Renal pelvis (tissue), 1 donor: ENCODE measurements at regions not wholly inside any gene's neighbourhood (a gene's known extent, or its start where the extent isn't known, plus 50 kb on each side); places are given as distances from the start of the nearest gene placed in this dataset.

Source experiments
- DNase-seq: peaks from one replicate; pipeline ENCODE4 v3.0.0-alpha.2; 2013

DNA sequence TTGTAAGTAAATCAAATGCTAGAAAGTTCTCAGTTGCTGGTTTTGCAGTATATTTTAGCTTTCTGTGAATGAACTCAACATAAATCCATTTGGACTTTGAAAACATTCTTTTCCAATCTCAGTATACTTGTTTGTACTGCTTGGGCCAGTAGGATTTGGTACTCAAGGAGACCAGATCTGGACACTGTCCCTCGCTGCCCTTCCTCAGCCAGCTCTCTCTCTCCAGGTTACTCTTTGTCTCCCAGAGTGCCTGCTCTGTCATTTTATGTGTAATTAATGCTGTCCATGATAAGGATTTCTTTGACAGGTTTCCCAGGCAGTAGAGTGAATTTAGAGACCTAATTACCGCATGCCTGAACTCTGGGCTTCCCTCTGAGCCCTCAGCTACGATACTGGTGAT lies 344.6 kb upstream of the SGCD start:
- no peak for DNase-seq

- DNase-seq, result no peak
Measured at GRCh38 chr5:155983954-155984353, 343.0 kb upstream of the SGCD start.

DNA sequence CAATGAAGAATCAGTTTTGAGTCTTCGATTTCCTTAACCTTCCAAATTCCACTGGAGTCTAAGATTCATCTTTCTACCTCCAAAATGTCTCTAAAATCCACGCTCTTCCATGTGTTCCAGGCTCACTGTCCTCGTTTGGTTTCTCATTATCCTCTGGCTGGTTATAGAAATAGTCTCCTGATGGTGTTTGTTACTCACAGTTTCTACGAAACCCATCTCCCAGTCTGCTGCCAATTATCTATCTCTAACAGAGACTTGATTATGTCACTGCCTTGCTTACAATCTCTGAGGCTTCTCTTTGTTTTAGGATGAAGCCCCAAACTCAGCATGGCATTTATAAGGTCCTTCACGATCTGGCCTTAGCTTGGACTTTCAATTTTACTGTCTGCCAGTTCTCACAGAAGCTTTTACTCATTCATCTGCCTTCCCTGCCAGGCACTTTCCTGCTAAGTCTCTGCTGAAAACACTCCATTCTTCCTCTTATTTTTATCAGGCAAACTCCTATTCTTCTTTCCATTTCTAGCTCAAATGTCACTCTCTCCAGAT lies 339.6 kb upstream of the SGCD start:
- no peak for DNase-seq

DNA sequence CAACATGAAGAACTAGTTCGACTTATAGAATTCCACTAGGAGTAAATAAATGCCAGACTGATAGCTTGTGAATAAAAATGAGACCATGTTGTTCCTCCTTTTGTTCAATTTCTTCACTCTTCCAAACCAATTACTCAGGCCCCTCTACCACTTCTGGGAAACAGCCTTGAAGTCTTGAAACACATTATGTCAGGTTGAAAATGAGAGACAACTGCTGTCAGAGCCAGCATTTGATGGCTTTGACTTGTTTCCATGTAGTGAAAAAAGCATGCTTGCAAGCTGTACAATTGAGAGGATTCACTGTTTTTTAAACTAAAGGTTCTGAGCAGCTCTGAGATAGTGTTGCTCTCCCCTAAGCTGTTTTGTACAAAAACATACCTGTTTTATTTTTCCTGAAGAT lies 337.1 kb upstream of the SGCD start:
- DNase-seq, result no peak

DNA sequence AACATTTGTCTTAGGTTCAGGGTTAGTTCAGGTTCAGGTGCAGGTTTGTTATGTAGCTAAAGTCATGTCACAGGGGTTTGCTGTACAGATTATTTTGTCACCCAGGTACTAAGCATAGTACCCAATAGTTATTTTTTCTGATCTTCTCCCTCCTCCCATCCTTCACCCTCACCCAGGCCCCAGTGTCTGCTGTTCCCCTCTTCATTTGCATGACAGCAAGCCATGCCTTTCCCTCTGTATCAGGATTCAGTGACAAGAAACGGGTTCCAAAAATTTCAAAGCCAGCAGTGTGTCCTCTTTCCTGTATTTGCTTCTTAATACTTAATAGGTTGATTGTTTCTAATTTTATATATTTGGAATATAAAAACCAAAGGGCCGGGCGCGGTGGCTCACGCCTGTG lies 330.8 kb upstream of the SGCD start:
- DNase-seq, result no peak

GRCh38 chr5:155998257-155998656 lies 328.7 kb upstream of the SGCD start:
- no peak for DNase-seq

GRCh38 chr5:156000115-156000514 lies 326.8 kb upstream of the SGCD start:
- DNase-seq, result no peak

DNA sequence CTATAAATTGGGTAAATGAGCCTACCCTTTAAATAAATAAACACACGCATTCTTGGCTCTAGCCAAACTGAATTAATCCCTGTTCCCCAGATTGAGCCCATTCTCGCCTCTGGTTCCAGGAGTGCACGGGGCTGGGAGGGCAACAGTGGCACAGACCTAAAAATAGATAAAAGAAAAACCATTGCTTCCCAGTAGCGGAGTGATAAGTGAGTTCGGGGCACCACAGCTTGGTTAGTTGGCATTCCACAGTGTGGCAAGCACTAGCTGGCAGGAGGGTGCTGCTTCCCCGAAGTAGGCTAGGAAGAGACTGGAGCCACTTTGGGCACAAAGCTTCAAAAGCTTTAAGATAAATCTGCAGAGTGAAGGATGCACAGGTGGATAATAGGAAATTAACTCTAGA lies 322.2 kb upstream of the SGCD start:
- DNase-seq, result no peak

- no peak for DNase-seq
Measured at GRCh38 chr5:156006026-156006647, 320.8 kb upstream of the SGCD start.

DNA sequence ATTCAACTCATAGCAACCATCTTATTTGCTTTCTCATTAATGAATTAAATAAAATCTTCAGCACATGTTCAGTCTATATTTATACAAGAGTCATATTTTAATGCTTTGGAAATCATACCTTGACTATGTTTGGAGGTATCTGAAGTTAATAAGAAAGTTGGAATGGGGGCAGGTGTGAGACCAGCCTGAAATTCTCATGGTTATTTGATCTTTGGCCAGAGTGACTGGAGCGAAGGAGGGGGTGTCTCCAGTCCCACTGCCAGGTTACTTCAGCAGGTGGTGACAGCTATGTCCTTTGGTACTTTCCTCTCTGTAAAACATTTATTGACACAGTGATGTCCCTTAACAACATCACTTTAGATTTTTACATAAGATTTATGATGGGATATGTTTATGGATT lies 318.1 kb upstream of the SGCD start:
- DNase-seq, result no peak

DNA sequence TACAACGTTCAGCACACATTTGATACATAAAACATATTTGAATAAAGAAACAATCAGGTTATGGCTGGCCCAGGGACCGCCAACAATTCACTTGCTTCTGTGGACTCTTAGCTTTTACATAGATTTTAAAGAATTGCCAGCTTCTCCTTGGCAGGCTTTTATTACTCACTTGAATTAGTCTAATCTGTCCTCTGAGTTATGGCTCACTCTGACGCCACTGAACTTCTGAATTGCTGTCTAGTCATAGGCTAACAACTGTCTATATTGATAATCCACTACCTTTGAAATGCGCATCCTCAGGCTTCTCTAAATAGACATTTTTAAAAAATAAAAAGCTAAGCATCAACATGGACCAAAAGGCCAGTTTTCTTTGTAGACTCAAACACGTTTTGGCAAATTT lies 317.4 kb upstream of the SGCD start:
- DNase-seq, result no peak

- DNase-seq, result no peak
Measured at GRCh38 chr5:156015137-156015536, 311.8 kb upstream of the SGCD start.

- DNase-seq, result no peak
Measured at GRCh38 chr5:156019130-156019529, 307.8 kb upstream of the SGCD start.

DNA sequence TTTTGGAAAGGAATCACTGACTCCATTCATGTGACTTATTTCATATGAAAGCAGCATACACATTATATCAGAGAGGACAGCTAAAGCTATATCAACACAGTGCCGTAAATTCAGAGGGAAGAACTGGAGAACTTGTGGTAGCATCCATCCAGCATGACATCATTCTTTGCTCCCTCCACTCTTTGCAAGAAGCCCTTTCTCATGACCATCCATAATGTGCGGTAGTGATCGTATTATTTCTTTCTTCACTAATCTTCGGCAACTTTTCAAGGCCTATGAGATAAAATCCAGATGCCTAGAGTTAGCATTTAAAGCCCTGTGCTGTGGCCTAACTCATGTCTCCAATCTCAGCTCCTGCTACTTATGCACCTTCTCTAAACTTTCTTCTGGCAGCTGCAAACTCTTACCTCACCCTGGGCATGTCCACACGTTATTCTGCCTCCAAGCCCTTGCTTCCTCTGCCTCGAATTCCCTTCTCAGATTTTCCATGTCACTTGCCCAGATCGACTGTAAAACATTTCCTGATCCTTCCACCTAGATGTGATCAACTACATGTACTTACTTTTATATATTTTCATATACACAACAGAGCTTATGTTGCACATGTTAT lies 307.3 kb upstream of the SGCD start:
- no peak for DNase-seq

- DNase-seq, result no peak
Measured at GRCh38 chr5:156020647-156021046, 306.3 kb upstream of the SGCD start.

DNA sequence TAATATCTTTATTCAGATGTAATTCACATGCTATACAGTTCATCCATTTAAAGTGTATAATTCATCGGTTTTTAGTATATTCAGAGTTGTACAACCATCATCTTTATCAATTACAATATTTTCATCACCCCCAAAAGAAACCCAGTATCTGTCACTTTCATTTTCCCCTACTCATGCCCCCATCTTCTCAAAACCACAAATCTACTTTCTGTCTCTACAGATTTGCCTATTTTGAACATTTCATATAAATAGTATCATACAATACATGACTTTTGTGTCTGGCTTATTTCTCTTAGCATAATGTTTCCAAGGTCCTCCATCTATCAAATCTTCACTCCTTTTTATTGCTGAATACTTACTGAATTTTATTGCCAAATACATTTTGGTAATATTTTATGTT lies 305.1 kb upstream of the SGCD start:
- no peak for DNase-seq

DNA sequence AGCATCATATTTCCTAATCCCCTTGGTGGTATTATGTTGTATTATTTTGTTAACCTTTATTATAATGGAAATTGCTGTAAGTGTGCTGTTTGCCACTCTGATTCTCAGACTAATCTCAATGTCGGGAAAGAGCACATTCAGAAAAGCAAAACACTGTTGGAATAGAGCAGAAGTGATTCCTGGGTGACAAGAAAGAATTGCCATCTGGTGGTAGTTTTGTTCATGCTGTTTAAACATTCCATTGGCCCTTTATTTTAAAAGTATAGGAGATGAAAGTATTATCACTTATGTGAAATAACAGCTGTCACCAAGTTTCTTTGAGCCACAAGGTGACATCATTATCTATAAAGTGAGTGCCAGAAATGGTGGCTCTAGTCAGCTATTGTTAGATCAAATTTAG lies 301.3 kb upstream of the SGCD start:
- DNase-seq, result no peak

- DNase-seq, result no peak
Measured at GRCh38 chr5:156031181-156031580, 295.8 kb upstream of the SGCD start.

DNA sequence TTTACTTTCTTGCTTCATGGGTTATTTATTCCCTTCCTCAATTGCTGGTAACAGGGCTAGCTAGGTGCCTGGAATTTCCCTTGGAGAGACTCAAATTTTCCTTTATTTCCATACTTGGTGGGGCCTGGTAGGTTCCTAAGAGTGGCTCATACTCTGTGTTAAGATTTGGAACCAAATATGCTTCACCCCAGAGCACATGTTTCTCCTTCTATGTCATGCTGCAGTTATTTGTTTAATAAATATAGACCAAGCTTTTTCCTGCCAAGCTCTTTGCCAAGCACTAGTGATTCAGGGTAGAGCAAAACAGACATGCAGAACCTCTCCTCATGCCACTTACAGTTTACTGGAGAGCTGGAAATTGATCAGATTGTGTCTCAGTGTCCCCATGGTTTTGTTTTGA lies 290.3 kb upstream of the SGCD start:
- no peak for DNase-seq

GRCh38 chr5:156037151-156037909 lies 289.6 kb upstream of the SGCD start:
- DNase-seq, result no peak

DNA sequence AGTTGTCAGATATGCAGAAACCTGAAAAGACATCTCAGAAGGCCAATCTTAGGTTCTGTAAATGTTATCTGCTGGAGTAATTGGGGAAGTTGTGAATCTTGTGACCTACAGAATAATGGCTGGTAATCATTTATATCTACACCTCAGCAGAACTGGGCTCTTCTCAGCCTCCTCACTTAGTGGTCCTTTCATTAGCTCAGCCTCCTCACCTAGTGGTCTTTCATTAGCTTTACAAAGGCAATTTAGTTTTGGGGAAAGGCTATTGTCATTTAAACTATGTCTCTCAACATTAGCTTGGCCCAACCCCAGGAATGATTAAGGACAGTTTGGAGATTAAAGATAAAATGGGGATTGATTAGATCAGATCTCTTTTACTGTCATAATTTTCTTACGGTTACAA lies 284.2 kb upstream of the SGCD start:
- DNase-seq, result no peak

DNA sequence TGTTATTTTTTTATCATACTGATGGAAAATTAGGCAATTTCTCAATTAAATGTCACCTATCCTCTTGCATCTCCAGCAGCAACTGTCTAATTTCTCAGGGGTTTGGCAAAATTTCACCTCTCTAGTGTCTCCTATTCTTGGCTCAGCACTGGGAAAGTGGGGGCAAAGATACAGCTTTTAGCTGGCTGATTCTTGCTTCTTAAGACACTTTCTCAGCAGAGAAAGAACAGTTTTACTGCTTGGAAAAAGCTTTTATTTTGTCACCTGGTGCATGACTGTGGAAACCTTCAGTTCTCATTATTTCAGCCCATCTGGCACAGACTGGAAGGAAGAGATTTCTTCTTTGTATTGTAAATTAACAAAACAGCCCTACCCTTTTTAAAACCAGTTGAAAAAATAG lies 283.6 kb upstream of the SGCD start:
- DNase-seq, result no peak

DNA sequence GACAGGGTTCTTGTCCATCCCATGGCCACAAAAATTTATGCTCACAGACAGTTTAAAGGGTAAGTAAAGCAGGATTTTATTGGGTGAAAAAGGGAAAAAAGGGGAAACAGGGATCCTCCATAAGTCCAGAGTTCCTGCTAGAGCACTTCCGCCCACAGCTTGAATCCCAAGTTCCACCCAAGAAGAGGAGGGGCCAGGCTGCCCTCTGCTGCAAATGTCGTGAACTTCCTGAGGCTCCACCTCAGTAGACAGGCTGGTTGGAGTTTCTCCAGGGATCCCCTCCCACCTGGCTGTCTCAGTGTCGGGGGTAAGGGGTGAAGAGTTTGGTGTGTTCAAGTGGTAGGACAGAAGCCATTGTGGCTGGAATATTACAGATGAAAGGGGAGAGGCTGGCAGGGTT lies 275.0 kb upstream of the SGCD start:
- no peak for DNase-seq
